HG03066 (cell line): ENCODE measurements at regions not wholly inside any gene's neighbourhood (a gene's known extent, or its start where the extent isn't known, plus 50 kb on each side); places are given as distances from the start of the nearest gene placed in this dataset.
A peak's percentile ranks its signal among the peaks of the same experiment; 100 is the strongest.

ENCODE experiments used
- ATAC-seq: cut with Tn5 transposase; IDR thresholded peaks from one replicate; pipeline ENCODE4 v1.9.1; 2021; ENCODE audit warnings: low read depth; ENCODE audit not compliant: unreplicated experiment

- ATAC-seq, result peak; percentile 87
Observed at GRCh38 chr5:173736923-173737412, 120.5 kb upstream of the BOD1 start.

- ATAC-seq, result no peak
Observed at GRCh38 chr5:173739741-173740140, 123.3 kb upstream of the BOD1 start.

DNA sequence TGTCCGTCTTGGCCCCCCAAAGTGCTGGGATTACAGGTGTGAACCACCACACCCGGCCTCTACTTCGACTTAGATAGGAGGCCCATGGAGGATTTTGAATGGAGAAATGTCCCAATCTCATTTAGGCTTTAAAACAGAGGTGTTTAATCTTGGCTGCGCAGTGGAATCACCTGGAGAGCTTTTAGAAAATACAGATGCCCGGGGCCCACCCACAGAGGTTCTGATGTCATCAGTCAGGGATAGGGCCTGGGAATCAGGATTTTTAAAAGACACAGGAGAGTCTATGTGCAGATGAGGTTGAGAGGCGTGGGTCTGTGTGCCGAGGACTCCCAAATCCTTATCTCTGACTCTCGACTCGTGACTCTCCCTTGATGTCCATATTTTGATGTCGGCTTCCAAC lies 124.0 kb upstream of the BOD1 start:
- ATAC-seq, result no peak

DNA sequence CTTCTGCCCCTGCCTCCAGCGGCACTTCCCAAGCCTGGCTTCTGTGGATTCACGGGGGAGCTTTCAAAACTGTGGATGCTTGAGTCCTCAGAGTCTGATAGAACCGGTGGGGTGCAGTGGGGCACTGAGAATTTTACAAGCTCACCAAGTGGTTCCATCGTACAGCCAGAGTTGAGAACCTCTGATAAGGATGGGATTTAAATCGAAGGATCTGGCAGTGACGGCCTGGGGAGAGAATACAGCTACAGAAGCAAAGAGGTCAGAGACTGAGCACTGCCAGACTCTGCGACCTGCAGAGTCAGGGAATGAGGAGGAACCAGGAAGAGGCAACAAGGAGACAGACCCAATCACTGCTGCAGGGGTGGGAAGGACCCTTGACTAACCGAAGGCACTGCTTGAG lies 124.6 kb upstream of the BOD1 start:
- ATAC-seq, result no peak

- no peak for ATAC-seq
Observed at GRCh38 chr5:173741729-173742431, 125.4 kb upstream of the BOD1 start.

- no peak for ATAC-seq
Observed at GRCh38 chr5:173742432-173742816, 126.0 kb upstream of the BOD1 start.

DNA sequence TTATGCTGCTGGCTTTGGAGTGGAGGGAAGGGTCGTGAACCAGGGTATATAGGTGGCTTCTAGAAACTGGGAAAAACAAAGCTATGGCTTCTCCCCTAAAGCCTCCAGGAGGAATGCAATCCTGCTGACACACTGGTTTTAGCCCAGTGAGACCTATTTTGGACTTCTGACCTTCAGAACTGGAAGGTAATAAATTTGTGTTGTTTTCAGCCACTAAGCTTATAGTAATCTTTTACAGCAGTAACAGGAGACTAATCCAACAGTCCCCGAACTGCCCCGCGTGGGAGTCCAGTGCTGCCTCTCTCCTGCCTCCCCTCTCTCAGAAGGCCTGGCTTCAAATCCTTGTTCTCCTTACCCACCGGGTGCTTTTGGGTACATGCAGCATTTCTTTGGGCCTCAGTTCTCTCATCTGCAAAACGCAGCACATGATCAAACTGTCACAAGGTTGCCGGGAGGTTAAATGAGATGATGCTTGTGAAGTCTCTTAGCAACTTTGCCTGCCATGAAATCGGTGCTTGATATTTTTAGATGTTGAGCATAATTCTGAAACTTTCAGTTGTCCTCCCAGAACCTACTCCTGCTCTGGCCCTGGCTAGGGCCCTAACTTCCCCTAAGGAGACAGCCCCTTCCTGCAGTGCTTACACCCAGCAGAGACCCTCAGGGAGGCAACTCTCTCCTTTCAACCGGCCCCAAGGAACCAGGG lies 127.3 kb upstream of the BOD1 start:
- ATAC-seq, result peak; percentile 42

- ATAC-seq, result no peak
Observed at GRCh38 chr5:173744551-173744950, 128.1 kb upstream of the BOD1 start.

- peak; percentile 52 for ATAC-seq
Observed at GRCh38 chr5:173745123-173745522, 128.7 kb upstream of the BOD1 start.

GRCh38 chr5:173745557-173745956 lies 129.1 kb upstream of the BOD1 start:
- ATAC-seq, result no peak

DNA sequence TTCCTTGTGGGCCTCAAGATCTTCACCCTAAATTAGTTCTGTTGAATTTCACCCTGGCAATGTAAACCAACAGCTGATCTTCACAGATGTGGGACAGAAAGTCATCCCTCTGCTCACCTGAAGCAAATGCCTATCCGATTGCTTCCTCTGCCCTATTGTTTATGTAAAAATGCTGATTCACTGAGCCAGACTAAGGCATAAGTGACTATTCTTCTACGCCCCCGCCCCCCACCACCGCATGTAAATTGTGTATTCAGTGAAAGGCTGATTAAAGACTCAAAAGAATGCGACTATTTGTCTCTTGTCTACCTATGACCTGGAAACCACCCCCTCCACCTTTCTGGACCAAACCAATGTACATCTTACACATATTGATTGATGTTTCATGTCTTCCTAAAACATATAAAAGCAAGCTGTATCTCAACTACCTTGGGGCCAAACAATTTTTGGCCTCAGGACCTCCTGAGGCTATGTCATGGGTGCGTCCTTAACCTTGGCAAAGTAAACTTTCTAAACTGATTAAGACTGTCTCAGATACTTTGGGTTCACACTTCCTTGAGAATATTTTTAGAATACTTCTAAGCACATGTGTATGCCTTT lies 129.7 kb upstream of the BOD1 start:
- no peak for ATAC-seq

DNA sequence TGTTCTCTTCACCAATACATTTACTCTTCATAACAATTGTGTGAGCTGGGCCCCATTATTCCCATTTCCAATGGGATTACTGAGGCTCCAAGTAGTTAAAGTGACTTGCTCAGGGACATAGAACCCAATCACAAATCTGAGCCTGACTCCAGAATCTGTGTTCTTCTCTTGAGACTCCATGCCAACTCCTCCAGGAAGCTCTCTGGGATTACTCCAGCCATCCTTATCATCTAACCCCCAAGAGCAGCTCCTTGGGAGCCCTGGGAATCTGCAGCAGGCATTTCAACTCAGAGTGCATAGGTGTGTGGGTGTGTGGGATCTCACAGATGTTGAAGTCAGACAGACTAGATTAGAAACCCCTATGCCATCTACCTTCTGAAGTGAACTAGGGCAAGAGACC lies 131.4 kb upstream of the BOD1 start:
- ATAC-seq, result no peak

DNA sequence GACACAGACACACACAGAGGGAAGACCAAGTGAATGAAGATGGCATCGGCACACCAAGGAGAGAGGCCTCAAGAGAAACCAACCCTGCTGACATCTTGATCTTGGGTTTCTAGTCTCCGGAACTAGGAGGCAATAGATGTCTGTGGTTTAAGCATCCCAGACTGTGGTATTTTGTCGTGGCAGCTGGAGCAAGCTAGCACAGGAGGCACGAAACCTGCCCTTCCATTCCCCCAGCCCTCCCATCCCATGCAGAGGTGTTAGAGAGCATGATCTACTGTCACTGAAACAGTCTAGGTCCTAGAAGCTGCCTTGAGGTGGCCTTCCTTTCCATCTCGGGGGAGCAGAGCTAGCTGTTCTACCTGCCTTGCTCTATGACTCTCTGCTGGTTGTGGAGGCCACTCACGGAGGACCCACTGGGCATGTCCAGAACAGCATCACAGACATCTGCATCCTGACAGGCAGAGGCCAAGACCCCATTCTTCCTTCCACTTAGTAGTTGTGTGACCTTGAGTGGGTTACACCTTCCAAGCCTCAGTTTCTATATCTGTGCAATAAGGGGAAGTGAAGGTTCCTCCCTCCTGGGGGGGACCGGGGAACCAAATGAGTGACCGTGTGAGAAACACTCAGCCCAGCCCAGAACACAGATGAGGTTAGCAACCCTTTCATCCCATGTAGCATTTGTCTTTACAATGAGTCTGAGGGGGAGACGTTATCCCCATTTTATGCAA lies 134.3 kb upstream of the BOD1 start:
- no peak for ATAC-seq

DNA sequence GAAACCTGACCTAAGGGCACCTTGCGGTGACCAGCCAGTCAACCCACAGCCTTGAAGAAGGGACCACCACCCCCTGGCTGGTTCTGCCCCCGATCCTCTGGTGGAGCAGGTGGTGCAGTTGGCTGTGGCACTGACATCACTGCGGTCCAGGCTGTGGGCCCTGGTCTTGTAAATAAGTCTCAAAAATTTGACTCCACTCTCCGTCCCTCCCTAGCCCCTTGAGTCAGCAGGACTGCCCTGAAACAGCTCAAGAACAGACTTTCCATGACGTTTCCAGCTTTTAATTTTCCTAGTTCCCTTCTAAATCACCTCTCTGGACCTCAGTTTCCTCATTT lies 134.8 kb upstream of the BOD1 start:
- no peak for ATAC-seq

- ATAC-seq, result no peak
Observed at GRCh38 chr5:173752653-173753052, 135.5 kb upstream of the CPEB4 start.

GRCh38 chr5:173753307-173754168 lies 134.6 kb upstream of the CPEB4 start:
- ATAC-seq, result no peak

- ATAC-seq, result no peak
Observed at GRCh38 chr5:173755319-173755718, 132.8 kb upstream of the CPEB4 start.

GRCh38 chr5:173757403-173758209 lies 130.5 kb upstream of the CPEB4 start:
- ATAC-seq, result no peak

- ATAC-seq, result no peak
Observed at GRCh38 chr5:173758676-173759075, 129.5 kb upstream of the CPEB4 start.

DNA sequence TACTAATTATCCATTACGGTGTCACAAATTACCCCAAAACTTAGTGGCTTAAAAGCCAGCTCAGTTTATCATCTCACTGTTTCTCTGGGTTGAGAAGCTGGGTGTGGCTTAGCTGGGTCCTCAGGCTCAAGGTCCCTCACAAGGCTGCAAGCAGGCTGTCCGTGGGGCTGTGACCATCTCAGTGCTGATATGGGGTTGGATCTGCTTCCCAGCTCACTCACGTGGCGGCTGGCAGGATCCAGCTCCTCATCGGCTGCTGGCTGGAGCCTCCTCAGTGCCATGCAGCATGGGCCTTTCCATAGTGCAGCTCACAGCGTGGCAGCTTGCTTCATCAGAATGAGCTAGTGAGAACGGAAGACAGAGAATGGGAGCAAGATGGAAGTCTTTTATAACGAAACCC lies 128.5 kb upstream of the CPEB4 start:
- no peak for ATAC-seq
